Activated CD4-positive, CD25-positive, alpha-beta regulatory T cell treated with anti-CD3 and anti-CD28 coated beads, Interleukin-2, amount 50 U/mL, for 72 hours (primary cell): ENCODE measurements at regions not wholly inside any gene's neighbourhood (a gene's known extent, or its start where the extent isn't known, plus 50 kb on each side); places are given as distances from the start of the nearest gene placed in this dataset.
"Not testable (repeated sequence)": the region's sequence is repeated elsewhere in the genome, so short reads cannot be mapped to it uniquely, and the experiment has no call there.

Source experiments
- DNase-seq: peaks from one replicate; pipeline ENCODE4 v3.0.0; 2021

DNA sequence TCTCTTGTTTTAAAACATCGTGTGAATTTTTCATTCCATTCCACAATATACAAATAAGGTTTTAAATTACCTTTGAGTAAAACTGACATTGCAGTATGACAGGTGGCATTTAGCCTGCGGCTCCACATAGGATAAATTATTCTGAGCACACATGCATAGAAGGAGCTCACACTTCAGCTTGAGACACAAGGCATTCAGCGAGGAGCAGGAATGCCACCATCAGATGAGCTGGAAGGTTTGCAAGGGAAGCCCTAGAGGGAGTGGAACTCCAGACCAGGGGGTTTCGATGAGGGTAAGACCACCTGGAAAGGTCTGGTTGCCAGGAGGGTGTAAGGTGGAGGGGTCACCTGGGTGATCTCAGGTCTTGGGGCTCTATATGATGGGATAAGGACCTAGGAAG, 259.0 kb upstream of the ADRA1B start:
- DNase-seq, result no peak

DNA sequence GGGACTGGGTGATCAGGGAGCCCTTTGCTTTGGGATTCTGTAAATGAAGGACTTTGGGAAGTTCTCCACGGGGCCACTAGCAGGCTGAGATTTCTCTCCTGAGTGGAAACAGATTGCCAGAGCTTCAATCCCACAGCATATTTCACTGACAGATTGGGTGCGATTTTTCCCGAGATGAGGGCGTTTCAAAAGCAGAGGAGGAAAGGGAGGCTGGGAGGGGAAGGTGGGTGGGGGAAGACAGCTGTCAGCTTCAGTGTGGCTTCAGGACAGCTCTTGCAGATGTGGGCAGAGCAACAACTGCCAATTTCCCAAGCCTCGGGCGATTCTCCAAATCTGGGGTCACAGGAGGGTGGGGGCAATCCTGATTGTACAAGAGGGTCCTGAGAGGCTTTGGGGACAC, 258.5 kb upstream of the ADRA1B start:
- DNase-seq, result no peak

DNA sequence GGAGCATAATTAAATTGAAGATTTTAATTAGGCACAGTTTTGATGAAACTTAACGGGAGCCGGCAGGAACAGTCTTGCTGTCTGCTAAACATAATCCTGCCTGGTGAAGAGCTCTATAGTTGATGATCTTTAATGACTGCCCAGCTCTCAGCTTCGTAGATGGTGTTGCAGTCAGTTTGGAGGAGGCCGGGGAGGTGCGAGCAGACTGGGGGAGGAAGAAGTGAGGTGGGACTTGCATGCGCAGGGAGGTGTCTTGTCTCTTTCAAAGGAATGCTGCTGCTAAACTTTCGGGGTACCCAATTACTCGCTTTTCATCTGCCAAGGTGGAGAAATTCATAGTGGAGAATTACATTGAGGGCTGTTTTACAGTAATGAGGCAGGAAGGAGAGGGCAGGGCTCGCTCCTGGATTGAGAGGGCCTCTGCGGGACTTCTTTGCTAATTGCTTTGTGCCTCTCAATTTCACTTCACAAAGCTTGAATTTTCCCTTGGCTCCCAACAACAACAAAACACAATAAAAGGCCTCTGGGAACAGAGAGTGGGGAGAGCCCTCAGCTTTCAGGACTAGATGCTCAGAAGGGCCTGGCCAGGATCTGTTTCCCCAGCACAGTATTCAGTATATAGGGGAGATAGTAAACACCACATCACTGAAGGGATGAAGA, 257.9 kb upstream of the ADRA1B start:
- DNase-seq, result no peak

DNA sequence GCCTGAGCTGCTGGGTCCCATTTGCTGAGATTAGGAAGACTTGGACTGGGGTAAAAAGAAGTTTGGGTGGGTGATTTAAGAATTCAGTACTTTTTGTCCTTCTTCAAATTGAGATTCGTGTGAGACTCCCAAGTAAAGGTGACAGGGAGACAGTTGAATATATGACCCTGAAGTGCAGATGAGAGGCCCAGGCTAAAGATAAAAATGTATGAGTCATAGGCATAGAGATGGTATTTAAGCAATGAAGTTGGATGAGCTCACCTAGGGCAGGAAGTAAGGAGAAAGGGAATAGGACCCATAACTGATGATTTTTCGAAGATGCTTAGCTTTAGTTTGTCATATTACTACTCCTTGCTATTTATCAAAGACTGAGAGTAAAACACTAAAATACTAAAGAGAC, 255.9 kb upstream of the ADRA1B start:
- no peak for DNase-seq

DNA sequence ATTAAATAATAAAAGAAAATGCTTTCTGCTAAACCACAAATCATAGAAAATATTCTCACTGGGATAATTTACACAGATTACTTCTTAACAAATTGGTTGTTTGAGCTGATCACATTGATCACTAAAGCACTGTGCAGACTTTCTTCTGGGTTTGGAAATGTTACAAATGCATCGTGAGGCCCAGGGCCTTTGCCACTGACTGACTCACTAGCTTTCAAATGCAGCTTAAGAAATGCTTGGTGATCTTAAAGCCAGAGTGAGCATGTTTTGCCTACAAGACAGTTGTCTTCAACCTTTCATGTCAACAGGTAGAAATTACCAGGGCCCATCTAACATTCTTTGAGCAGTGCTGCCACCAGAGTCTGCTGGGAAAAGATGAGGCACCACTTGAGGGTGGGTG, 252.3 kb upstream of the ADRA1B start:
- DNase-seq, result no peak

DNA sequence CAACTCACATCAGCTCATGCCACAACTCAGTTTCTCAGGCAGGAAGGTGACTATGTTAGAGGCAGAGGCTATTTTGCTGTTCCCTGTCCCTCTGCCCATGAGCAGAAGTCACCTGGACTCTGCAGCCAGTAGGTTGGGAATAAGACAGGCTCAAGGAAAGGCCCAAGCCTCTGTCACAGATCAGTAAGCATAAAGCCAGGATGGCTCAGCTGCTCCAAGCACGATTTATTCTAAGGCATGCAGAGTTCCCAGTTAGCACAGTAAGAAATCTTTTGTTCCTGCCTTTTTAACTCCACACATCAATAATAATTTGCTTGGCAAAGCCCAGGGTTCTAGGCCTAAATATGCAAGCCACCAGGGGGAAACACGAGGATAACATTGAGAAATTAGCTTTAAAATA, 249.0 kb upstream of the ADRA1B start:
- no peak for DNase-seq

DNA sequence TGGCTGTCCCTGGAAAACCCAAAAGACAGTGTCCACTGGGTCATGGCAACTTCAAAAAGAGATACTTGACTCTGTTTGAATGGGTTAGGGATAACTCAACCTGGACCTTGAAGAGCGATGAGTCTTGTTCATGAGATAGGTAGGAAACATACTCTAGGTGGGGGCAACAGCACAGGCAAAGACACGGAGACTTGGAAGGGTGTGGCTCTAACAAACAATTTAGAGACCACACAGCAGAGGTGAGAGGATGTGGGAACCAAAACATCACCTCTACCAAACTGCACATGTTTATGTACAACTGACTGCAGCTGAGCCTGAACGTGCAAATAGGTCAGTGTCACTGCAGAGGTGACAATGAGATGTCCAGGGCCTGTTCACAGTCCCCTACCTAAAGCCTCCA, 247.7 kb upstream of the ADRA1B start:
- DNase-seq, result no peak

DNA sequence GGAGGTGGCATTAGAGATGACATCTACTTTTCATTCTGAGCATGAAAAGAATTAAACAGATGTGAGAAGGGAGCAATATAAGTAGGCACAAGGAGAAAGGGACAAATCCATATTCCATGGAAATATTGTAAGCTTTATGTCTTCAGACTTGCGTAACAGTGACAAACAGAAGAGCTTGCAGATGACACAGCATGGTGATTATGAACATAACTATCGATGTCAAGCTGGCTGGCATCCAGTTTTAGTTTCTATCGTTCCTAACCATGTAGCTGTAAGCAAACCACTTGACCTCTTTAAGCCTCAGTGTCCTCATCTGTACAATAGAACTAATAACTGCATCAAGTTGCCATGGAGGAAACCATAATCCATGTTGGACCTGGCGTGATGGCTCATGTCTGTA, 246.7 kb upstream of the ADRA1B start:
- DNase-seq, result no peak

DNA sequence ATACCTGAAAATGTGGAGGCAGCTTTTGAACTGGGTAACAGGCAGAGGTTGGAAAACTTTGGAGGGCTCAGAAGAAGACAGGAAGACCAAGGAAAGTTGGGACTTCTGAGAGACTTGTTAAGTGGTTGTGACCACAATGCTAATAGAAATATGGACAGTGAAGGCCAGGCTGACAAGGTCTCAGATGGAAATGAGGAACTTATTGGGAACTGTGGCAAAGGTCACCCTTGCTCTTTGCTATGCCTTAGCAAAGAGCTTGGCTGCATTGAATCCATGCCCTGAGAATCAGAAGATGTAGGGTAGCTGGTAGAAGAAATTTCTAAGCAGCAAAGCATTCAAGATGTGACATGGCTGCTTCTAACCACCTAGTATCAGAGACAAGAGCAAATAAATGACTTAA, 244.4 kb upstream of the ADRA1B start:
- no peak for DNase-seq

DNA sequence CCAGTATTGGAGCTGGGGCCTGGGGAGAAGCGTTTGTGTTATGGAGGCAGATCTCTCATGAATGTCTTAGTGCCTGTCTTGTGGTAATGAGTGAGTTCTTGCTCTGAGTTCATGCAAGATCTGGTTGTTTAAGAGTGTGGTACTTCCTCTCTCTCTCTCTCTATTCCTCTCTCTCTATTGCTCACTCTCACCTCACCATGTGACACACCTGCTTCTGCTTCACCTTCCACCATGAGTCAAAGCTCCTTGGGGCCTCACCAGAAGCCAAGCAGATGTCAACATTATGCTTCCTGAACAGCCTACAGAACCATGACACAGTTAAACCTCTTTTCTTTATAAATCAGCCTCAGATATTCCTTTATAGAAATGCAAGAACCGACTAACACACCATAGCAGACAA, 242.7 kb upstream of the ADRA1B start:
- DNase-seq, result no peak

DNA sequence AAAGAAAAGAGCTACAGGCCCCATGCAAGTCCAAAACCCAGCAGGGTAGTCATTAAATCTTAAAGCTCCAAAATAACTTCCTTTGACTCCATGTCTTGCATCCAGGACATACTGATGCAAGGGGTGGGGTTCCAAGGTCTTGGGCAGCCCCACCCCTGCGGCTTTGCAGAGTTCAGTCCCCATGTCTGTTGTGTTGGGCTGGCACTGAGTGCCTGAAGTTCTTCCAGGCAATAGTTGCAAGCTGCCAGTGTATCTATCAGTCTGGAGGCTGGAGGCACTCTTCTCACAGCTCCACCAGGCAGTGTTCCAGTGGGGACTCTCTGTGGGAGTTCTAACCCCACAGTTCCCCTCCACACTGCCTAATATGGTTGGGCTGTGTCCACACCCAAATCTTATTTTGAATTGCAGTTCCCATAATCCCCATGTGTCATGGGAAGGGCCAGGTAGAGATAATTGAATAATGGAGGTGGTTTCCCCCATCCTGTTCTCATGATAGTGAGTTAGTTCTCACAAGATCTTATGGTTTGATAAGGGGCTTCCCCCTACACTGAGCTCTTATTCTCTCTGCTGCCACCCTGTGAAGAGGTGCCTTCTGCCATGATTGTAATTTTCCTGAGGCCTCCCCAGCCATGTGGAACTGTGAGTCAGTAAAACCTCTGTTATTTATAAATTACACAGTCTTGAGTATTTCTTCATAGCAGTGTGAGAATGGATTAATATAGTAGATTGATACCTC, 237.5 kb upstream of the ADRA1B start:
- DNase-seq, result no peak

DNA sequence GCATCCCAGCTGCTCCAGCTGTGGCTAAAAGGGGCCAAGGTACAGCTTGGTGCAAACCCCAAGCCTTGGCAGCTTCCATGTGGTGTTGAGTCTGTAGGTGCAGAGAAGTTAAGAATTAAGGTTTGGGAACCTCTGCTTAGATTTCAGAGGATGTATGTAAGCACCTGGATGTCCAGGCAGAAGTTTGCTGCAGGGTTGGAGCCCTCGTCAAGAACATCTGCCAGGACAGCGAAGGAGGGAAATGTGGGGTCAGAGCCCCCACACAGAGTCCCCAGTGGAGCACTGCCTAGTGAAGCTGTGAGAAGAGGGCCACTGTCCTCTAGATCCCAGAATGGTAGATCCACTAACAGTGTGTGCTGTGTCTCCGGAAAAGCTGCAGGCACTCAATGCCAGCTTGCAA, 236.2 kb upstream of the ADRA1B start:
- DNase-seq, result no peak

DNA sequence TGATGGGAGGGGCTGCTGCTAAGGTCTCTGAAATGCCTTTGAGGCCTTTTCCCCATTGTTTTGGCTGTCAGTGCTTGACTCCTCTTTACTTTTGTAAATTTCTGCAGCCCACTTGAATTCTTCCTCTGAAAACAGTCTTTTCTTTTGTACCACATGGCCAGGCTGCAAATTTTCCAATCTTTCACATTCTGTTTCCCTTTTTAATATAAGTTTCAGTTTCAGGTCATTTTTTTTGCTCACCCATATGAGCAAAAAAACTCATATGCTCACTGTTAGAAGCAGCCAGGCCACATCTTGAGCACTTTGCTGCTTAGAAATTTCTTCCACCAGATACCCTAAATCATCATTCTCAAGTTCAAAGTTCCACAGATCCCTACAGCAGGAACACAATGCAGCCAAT, 234.6 kb upstream of the ADRA1B start:
- no peak for DNase-seq

GRCh38 chr5:159682623-159683022, 233.7 kb upstream of the ADRA1B start:
- DNase-seq, result no peak

DNA sequence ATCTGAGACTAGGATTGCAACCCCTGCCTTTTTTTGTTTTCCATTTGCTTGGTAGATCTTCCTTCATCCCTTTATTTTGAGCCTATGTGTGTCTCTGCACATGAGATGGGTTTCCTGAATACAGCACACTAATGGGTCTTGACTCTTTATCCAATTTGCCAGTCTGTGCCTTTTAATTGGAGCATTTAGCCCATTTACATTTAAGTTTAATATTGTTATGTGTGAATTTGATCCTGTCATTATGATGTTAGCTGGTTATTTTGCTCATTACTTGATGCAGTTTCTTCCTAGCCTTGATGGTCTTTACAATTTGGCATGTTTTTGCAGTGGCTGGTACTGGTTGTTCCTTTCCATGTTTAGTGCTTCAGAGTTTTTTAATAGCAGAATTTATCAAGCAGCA, 228.4 kb upstream of the ADRA1B start:
- not testable (repeated sequence) for DNase-seq

DNA sequence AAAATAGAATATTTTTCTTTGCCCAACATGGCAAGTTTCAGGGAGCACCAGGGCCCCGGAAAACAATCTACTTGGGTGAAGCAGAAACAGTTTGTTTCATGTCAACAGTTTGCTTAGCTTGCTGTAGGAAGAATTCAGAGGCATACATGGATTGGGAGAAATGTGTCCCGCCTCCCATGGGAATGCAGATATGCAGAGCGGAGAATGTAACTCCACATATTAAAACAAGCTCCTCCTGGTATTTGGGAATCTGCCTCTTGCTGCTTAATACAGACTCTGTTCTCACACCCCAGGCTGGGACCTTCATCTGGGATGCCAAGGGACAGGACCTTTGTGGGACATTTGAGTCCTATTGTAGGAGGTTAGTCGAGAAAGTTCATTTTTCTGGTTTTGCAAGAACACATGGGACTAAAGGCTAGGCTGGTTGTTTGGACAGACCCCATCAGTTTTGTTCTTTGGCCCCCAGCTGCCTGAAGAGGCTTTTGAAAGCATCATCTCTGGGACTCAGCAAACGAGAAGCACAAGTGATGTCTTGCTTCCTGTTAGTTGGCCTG, 220.5 kb upstream of the ADRA1B start:
- DNase-seq, result no peak

DNA sequence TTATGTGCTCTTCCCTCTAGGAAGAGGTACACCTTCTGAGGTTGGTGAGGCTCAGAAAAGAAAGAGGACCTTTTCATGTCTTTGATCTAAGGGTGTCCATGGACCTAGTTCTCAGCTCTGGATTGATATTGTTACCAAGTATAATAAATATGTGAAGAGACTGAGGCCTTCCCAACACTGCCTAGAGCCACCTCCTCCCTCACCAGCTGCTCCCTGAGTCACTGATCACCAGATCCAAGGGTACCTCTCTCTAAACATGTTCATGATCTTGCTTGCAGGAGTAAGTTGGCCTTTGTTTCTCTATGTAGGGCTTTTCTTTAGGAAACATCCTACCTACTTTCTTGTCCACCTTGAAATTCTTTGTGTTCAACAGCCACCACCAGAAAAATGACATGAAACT, 218.8 kb upstream of the ADRA1B start:
- DNase-seq, result no peak

- DNase-seq, result no peak
Measured at GRCh38 chr5:159698322-159698721, 218.0 kb upstream of the ADRA1B start.

- DNase-seq, result no peak
Measured at GRCh38 chr5:159700016-159700415, 216.3 kb upstream of the ADRA1B start.

DNA sequence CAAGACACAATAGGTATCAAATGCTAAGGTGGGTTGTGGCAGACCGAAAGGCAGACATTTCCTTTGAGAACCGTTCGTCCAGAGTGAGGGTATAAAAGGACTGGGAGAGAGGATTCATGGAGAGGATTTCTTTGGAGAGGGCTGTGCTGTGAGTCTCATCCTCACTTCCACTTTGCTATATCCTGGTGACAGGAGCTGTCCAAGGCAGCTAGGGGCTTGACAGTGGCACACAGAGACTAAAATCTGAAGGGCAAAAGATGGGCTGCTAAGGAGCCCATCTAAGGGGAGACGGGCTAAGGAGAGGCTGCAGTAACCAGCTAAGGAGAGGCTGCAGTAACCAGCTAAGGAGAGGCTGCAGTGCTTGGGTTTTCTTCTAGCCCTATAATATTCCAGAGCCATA, 214.0 kb upstream of the ADRA1B start:
- no peak for DNase-seq

- no peak for DNase-seq
Measured at GRCh38 chr5:159702826-159703225, 213.5 kb upstream of the ADRA1B start.

GRCh38 chr5:159704160-159704559, 212.1 kb upstream of the ADRA1B start:
- no peak for DNase-seq

- no peak for DNase-seq
Measured at GRCh38 chr5:159705948-159706347, 210.3 kb upstream of the ADRA1B start.

- DNase-seq, result no peak
Measured at GRCh38 chr5:159708090-159708489, 208.2 kb upstream of the ADRA1B start.

GRCh38 chr5:159712672-159713071, 203.6 kb upstream of the ADRA1B start:
- no peak for DNase-seq
